ENCODE measurements at regions not wholly inside any gene's neighbourhood (a gene's known extent, or its start where the extent isn't known, plus 50 kb on each side); places are given as distances from the start of the nearest gene placed in this dataset.

DNA sequence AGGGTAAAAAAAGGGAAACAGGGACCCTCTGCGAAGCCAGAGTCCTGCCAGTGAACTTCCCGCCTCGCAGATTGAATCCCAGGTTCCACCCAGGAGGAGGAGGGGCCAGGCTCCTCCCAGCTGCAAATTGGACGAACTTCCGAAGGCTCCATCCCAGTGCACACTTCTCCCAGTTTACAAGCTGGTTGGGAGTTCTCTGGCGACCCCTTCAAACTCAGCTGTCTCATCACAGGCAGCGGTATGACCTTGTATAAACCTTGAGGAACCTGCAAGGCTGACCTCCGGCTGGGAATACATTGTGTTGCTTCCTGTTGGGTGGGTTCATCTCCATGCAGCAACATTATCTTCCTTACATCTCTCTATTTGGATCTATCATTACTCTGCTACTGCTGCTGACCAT, 962.7 kb downstream of the GRIK2 start:
- no peaks in the 10 kb centered on the region for H3K36me3 Mint-ChIP-seq (ENCODE audit: low read depth)
- TF ChIP-seq, protein P1, sequence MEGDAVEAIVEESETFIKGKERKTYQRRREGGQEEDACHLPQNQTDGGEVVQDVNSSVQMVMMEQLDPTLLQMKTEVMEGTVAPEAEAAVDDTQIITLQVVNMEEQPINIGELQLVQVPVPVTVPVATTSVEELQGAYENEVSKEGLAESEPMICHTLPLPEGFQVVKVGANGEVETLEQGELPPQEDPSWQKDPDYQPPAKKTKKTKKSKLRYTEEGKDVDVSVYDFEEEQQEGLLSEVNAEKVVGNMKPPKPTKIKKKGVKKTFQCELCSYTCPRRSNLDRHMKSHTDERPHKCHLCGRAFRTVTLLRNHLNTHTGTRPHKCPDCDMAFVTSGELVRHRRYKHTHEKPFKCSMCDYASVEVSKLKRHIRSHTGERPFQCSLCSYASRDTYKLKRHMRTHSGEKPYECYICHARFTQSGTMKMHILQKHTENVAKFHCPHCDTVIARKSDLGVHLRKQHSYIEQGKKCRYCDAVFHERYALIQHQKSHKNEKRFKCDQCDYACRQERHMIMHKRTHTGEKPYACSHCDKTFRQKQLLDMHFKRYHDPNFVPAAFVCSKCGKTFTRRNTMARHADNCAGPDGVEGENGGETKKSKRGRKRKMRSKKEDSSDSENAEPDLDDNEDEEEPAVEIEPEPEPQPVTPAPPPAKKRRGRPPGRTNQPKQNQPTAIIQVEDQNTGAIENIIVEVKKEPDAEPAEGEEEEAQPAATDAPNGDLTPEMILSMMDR (conservative IDR thresholded peaks at IDR 0.05) = no peak
- Histone ChIP-seq H3K36me3 (ENCODE audit: control insufficient read depth, insufficient read depth, low read length) (no peaks in the 10 kb centered on the region), H3K4me1 (ENCODE audit: control insufficient read depth, insufficient read depth, low read length) (no peaks in the 10 kb centered on the region), H3K4me3 (ENCODE audit: low read length) (no peak overlapping the region), H3K27me3 (ENCODE audit: control insufficient read depth, insufficient read depth, low read length, poor library complexity, severe bottlenecking) (no peaks in the 10 kb centered on the region), H3K27ac (ENCODE audit: low read depth, low read length) (no peak overlapping the region), H3K9ac (ENCODE audit: extremely low read depth, low read length, poor library complexity, severe bottlenecking) (no peak overlapping the region), H3K9me3 (ENCODE audit: control insufficient read depth, low read length) (no peaks in the 10 kb centered on the region)
- DNase-seq = peak; percentile 51
- no peak overlapping the region for H3K27ac Mint-ChIP-seq
- no peaks in the 10 kb centered on the region for H3K9me3 Mint-ChIP-seq
- no peak overlapping the region for H3K4me3 Mint-ChIP-seq
- 93 to 96% methylated on average over 3 to 8 of the region's 8 CpGs for WGBS, 2 experiments (ENCODE audit: insufficient coverage in 1 of 2, insufficient read length in 1 of 2)
- H3K4me1 Mint-ChIP-seq = peaks cover 2% of the 10 kb centered on the region
- H3K27me3 Mint-ChIP-seq (ENCODE audit: insufficient read depth) = peaks cover 1% of the 10 kb centered on the region

DNA sequence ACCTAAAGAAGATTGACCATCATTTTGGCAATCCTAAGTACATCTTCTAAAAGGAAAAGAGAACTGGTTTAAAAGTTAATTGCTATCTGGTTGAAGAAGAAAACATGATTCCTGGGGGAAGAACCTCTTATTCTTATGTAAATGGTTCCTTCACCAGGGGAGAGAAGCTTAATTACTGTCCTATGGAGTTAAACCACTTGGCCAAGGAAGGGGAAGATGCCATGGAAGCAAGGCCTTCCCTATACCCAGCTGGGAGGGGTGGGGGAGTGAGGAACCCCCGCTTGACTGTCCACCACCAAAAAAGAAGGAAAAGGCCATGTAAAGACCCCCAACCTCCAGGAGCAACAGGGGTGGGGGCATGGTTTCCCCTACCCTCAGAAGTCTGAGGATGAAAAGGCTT, 962.1 kb downstream of the GRIK2 start:
- Mint-ChIP-seq H3K27me3 (ENCODE audit: insufficient read depth) (peaks cover 1% of the 10 kb centered on the region), H3K4me1 (peaks cover 2% of the 10 kb centered on the region), H3K27ac (no peak overlapping the region), H3K36me3 (ENCODE audit: low read depth) (no peaks in the 10 kb centered on the region), H3K9me3 (no peaks in the 10 kb centered on the region), H3K4me3 (no peak overlapping the region)
- no peak overlapping the region for H3K9ac ChIP-seq (ENCODE audit: extremely low read depth, low read length, poor library complexity, severe bottlenecking)
- no peak overlapping the region for H3K27ac ChIP-seq (ENCODE audit: low read depth, low read length)
- H3K4me1 ChIP-seq (ENCODE audit: control insufficient read depth, insufficient read depth, low read length) = no peaks in the 10 kb centered on the region
- DNase-seq = no peak
- no peaks in the 10 kb centered on the region for H3K27me3 ChIP-seq (ENCODE audit: control insufficient read depth, insufficient read depth, low read length, poor library complexity, severe bottlenecking)
- no peaks in the 10 kb centered on the region for H3K36me3 ChIP-seq (ENCODE audit: control insufficient read depth, insufficient read depth, low read length)
- H3K4me3 ChIP-seq (ENCODE audit: low read length) = no peak overlapping the region
- no peaks in the 10 kb centered on the region for H3K9me3 ChIP-seq (ENCODE audit: control insufficient read depth, low read length)
- WGBS, 2 experiments (ENCODE audit: insufficient coverage in 1 of 2, insufficient read length in 1 of 2) = 60% methylated on average over 1 of the region's 1 CpG; no CpG with 5 or more reads in 1 of the 2 experiments
- TF ChIP-seq, protein P1 (conservative IDR thresholded peaks at IDR 0.05) = no peak

DNA sequence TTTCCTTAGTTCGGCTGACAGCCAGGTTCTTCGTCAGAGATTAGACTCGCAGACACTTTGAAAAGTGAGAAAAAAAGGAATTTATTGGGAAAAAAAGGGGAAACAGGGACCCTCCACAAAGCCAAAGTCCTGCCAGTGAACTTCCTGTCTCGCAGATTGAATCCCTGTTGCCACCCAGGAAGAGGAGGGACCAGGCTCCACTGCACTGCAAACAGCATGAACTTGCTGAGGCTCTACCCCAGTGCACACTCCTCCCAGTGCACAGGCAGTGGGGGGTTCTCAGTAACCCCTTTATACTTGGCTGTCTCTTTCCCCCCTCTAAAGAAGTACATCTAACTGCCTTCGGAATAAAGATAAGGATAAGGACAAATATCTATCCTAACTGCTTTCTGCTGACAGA, 959.0 kb downstream of the GRIK2 start:
- no peak overlapping the region for H3K27ac Mint-ChIP-seq
- H3K27me3 Mint-ChIP-seq (ENCODE audit: insufficient read depth) = peaks cover 1% of the 10 kb centered on the region
- Histone ChIP-seq H3K4me3 (ENCODE audit: low read length) (no peak overlapping the region), H3K4me1 (ENCODE audit: control insufficient read depth, insufficient read depth, low read length) (no peaks in the 10 kb centered on the region), H3K27me3 (ENCODE audit: control insufficient read depth, insufficient read depth, low read length, poor library complexity, severe bottlenecking) (no peaks in the 10 kb centered on the region), H3K36me3 (ENCODE audit: control insufficient read depth, insufficient read depth, low read length) (no peaks in the 10 kb centered on the region), H3K27ac (ENCODE audit: low read depth, low read length) (no peak overlapping the region), H3K9me3 (ENCODE audit: control insufficient read depth, low read length) (no peaks in the 10 kb centered on the region), H3K9ac (ENCODE audit: extremely low read depth, low read length, poor library complexity, severe bottlenecking) (no peak overlapping the region)
- WGBS, 2 experiments (ENCODE audit: insufficient coverage in 1 of 2, insufficient read length in 1 of 2) = 90 to 93% methylated on average over 4 to 5 of the region's 5 CpGs
- H3K36me3 Mint-ChIP-seq (ENCODE audit: low read depth) = no peaks in the 10 kb centered on the region
- no peak overlapping the region for H3K4me3 Mint-ChIP-seq
- DNase-seq = peak; percentile 35
- peaks cover 1% of the 10 kb centered on the region for H3K9me3 Mint-ChIP-seq
- H3K4me1 Mint-ChIP-seq = peaks cover 2% of the 10 kb centered on the region
- TF ChIP-seq, protein P1 (conservative IDR thresholded peaks at IDR 0.05) = no peak
